Activated CD8-positive, alpha-beta memory T cell treated with anti-CD3 and anti-CD28 coated beads for 48 hours (primary cell): ENCODE measurements at regions not wholly inside any gene's neighbourhood (a gene's known extent, or its start where the extent isn't known, plus 50 kb on each side); places are given as distances from the start of the nearest gene placed in this dataset.

Experiments
- DNase-seq, 3 experiments: peaks; one replicate each; pipeline ENCODE4 v3.0.0-alpha.2; 2020; ENCODE audit warnings: low read depth in 2 of 3, low spot score in 2 of 3

- DNase-seq = no peak
Observed at GRCh38 chr5:88144219-88145001, 124.2 kb downstream of the TMEM161B start.

GRCh38 chr5:88143693-88144218 is 124.9 kb downstream of the TMEM161B start:
- no peak for DNase-seq

GRCh38 chr5:88142886-88143692 is 125.6 kb downstream of the TMEM161B start:
- DNase-seq = no peak

- DNase-seq = no peak
Observed at GRCh38 chr5:88142636-88142885, 126.1 kb downstream of the TMEM161B start.

- peak; percentile 38 to 83 (median 71) for DNase-seq
Observed at GRCh38 chr5:88140856-88141752, 127.5 kb downstream of the TMEM161B start.

- DNase-seq = no peak
Observed at GRCh38 chr5:88140396-88140855, 128.2 kb downstream of the TMEM161B start.

GRCh38 chr5:88130211-88130815 is 138.3 kb downstream of the TMEM161B start:
- no peak for DNase-seq

GRCh38 chr5:88128813-88129212 is 139.8 kb downstream of the TMEM161B start:
- no peak for DNase-seq

GRCh38 chr5:88119535-88120125 is 149.0 kb downstream of the TMEM161B start:
- no peak for DNase-seq

GRCh38 chr5:88118179-88118578 is 150.5 kb downstream of the TMEM161B start:
- no peak for DNase-seq

GRCh38 chr5:88117546-88117945 is 151.1 kb downstream of the TMEM161B start:
- DNase-seq = no peak

GRCh38 chr5:88116396-88116795 is 152.2 kb downstream of the TMEM161B start:
- no peak for DNase-seq

- no peak for DNase-seq
Observed at GRCh38 chr5:88115211-88115610, 153.4 kb downstream of the TMEM161B start.

- no peak for DNase-seq
Observed at GRCh38 chr5:88113429-88113828, 155.2 kb downstream of the TMEM161B start.

- DNase-seq = no peak
Observed at GRCh38 chr5:88109818-88110217, 158.8 kb downstream of the TMEM161B start.

GRCh38 chr5:88108490-88109279 is 160.0 kb downstream of the TMEM161B start:
- no peak for DNase-seq

- no peak for DNase-seq
Observed at GRCh38 chr5:88094906-88095496, 173.6 kb downstream of the TMEM161B start.

GRCh38 chr5:88094403-88094802 is 174.2 kb downstream of the TMEM161B start:
- no peak for DNase-seq

GRCh38 chr5:88093765-88094164 is 174.9 kb downstream of the TMEM161B start:
- DNase-seq = no peak
